T-helper 17 cell (primary cell): ENCODE measurements at regions not wholly inside any gene's neighbourhood (a gene's known extent, or its start where the extent isn't known, plus 50 kb on each side); places are given as distances from the start of the nearest gene placed in this dataset.
"Not testable (repeated sequence)": the region's sequence is repeated elsewhere in the genome, so short reads cannot be mapped to it uniquely, and the experiment has no call there.

Experiments
- ATAC-seq: fragments of 150-1000 bp; cut with Tn5 transposase; 2 replicates; pipeline ENCODE4 v1.10.0; 2021; ENCODE audit warnings: mild to moderate bottlenecking, moderate library complexity
- DNase-seq, 3 donors: peaks; one replicate each; pipeline versions ENCODE4 v3.0.0 to v3.0.0-alpha.2; 2020 to 2021
- H3K9me3 ChIP-seq: one replicate; pipeline ENCODE4 v1.7.0; 2013; ENCODE audit warnings: low read length, mild to moderate bottlenecking; ENCODE audit not compliant: control insufficient read depth, poor library complexity, severe bottlenecking
- H3K27ac Mint-ChIP-seq: one replicate; pipeline ENCODE4 v1.8.0; 2022; ENCODE audit warnings: mild to moderate bottlenecking, moderate library complexity, mixed read lengths
- H3K27me3 Mint-ChIP-seq: one replicate; pipeline ENCODE4 v1.8.0; 2022; ENCODE audit warnings: mixed read lengths
- H3K36me3 Mint-ChIP-seq: one replicate; pipeline ENCODE4 v1.8.0; 2022; ENCODE audit warnings: low read depth, mixed read lengths
- H3K4me1 Mint-ChIP-seq: one replicate; pipeline ENCODE4 v1.8.0; 2022; ENCODE audit warnings: mild to moderate bottlenecking, mixed read lengths
- H3K4me3 Mint-ChIP-seq: one replicate; pipeline ENCODE4 v1.8.0; 2022; ENCODE audit warnings: mild to moderate bottlenecking, moderate library complexity, mixed read lengths

DNA sequence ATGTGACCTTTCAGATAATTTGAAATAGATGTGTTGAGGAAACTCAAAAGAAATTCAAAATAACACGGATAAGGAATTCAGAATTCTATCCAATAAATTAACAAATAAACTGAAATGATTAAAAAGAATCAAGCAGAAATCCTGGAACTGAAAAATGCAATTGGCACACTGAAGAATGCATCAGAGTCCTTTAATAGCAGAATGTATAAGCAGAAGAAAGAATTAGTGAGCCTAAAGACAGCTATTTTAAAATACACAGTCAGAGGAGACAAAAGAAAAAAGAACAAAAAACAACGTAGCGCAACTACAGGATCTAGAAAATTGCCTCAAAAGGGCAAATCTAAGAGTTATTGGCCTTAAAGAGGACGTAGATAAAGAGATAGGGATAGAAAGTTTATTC lies 99.6 kb upstream of the SAMSN1 start:
- DNase-seq (no peak), ATAC-seq (no peak)
- Mint-ChIP-seq H3K27ac (no peak overlapping the region), H3K4me1 (peaks cover 2% of the 10 kb centered on the region), H3K36me3 (peaks cover 2% of the 10 kb centered on the region), H3K27me3 (no peaks in the 10 kb centered on the region), H3K4me3 (no peak overlapping the region)
- H3K9me3 ChIP-seq, result no peaks in the 10 kb centered on the region

DNA sequence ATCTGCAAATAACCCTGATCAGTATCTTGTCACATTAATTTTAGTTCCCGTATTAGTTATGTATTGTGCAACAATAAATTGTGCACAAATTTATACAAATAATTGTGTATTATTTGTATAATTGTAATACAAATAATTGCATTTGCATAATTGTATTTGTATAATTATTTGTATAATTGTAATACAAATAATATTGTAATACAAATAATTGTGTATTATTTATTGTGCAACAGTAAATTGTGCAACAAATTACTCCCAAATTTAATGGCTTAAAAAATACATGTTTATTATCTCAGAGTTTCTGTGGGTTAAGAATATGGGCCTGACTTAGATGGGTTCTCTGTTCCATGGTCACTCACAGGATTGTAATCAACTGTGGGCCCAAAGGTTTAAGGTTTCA lies 86.2 kb upstream of the SAMSN1 start:
- Mint-ChIP-seq H3K4me1 (peaks cover 9% of the 10 kb centered on the region), H3K4me3 (no peak overlapping the region), H3K27ac (no peak overlapping the region), H3K36me3 (no peaks in the 10 kb centered on the region), H3K27me3 (no peaks in the 10 kb centered on the region)
- DNase-seq (no peak), ATAC-seq (no peak)
- H3K9me3 ChIP-seq, result no peaks in the 10 kb centered on the region

DNA sequence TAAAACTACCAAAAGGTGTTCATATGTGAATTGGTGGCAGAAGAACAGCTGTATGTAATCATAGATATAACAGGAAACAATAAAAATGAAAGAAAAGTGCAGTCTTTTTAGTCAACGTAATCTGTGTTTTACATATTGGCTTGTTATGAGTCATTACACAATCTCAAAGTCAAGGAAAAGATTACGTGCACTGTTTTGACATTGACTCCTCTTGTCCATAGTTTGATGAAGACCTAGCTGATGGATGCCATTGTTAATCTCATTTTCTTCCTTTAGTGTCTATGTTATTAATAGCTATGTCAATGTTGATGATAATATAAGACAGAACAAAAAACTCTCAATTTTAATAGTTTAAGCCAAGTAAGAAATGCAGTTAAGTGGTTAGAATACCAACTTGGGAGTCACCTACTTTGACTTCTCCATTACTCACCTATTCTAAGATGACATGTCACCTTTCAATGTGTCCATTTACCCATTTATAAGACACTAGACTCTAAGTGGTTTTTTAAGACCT lies 84.5 kb upstream of the SAMSN1 start:
- peak; percentile 74 for ATAC-seq
- H3K9me3 ChIP-seq, result no peaks in the 10 kb centered on the region
- H3K4me1 Mint-ChIP-seq, result peaks cover 9% of the 10 kb centered on the region
- H3K36me3 Mint-ChIP-seq, result no peaks in the 10 kb centered on the region
- DNase-seq, result no peak
- peak overlapping the region; percentile 71 for H3K4me3 Mint-ChIP-seq
- no peaks in the 10 kb centered on the region for H3K27me3 Mint-ChIP-seq
- H3K27ac Mint-ChIP-seq, result peak overlapping the region; percentile 59

DNA sequence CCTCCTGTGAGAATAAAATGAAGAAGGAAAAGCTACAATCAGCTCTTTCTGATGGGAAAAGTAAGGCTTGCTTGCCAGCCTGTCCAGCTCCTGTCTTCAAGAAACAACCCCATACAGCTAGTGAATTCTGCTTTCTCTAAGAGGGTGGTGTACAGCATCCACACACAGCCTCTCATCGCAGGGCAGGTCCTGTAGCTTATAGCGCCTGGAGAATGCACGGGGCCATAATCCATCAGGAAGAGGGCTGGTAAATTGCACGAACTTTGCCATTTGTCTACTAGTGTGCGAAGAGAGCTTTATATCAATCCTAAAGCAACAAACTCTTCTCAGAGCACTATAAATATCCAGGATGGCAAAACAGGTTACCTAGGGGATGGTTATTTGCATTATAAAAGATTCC lies 83.3 kb upstream of the SAMSN1 start:
- H3K27me3 Mint-ChIP-seq, result no peaks in the 10 kb centered on the region
- H3K4me3 Mint-ChIP-seq, result no peak overlapping the region
- no peaks in the 10 kb centered on the region for H3K36me3 Mint-ChIP-seq
- no peak for ATAC-seq
- peaks cover 9% of the 10 kb centered on the region for H3K4me1 Mint-ChIP-seq
- no peaks in the 10 kb centered on the region for H3K9me3 ChIP-seq
- no peak for DNase-seq
- peak overlapping the region; percentile 59 for H3K27ac Mint-ChIP-seq

DNA sequence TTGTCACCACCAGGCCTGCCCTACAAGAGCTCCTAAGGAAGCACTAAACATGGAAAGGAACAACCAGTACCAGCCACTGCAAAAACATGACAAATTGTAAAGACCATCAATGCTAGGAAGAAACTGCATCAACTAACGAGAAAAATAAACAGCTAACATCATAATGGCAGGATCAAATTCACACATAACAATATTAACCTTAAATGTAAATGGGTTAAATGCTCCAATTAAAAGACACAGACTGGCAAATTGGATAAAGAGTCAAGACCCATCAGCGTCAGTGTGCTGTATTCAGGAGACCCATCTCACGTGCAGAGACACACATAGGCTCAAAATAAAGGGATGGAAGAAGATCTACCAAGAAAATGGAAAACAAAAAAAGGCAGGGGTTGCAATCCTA lies 77.0 kb upstream of the SAMSN1 start:
- H3K4me3 Mint-ChIP-seq, H3K27me3 Mint-ChIP-seq, H3K27ac Mint-ChIP-seq, DNase-seq, H3K4me1 Mint-ChIP-seq, H3K36me3 Mint-ChIP-seq, ATAC-seq, H3K9me3 ChIP-seq: not testable (repeated sequence)

DNA sequence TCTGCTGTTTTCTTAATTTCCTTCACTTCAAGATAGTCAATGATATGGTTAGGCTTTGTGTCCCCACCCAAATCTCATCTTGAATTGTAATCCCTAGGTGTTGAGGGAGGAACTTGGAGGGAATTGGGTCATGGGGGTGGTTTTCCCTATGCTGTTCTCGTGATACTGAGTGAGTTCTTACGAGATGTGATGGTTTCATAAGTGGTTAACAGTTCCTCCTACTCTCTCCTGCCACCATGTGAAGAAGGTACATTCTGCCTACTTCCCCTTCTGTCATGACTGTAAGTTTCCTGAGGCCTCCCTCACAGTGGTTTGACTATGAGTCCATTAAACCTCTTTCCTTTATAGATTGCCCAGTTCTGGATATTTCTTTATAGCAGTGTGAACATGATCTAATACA lies 74.0 kb upstream of the SAMSN1 start:
- H3K9me3 ChIP-seq, result no peaks in the 10 kb centered on the region
- Mint-ChIP-seq H3K27me3 (no peaks in the 10 kb centered on the region), H3K27ac (no peak overlapping the region), H3K36me3 (peaks cover 2% of the 10 kb centered on the region), H3K4me1 (no peaks in the 10 kb centered on the region), H3K4me3 (no peak overlapping the region)
- DNase-seq (no peak), ATAC-seq (no peak)

DNA sequence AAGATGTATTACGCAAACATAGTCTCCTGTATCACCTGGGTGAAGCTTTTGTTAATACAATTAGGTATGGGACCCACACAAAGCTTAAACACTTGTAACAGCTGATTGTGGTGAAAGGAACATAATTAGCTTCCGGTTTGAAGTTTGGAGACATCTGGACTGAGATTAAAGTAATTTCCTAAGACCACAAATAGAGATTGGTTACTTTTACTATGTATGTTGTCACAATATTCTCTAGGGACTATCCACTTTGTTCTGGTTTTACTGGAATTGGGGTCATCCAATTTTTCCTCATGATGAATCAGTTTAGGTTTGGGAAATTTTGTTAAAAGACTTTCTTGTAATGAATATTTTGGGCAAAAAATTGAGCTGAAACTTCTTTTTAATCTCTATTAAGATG lies 71.8 kb upstream of the SAMSN1 start:
- DNase-seq (no peak), ATAC-seq (no peak)
- H3K4me3 Mint-ChIP-seq, result no peak overlapping the region
- H3K36me3 Mint-ChIP-seq, result no peaks in the 10 kb centered on the region
- no peak overlapping the region for H3K27ac Mint-ChIP-seq
- H3K9me3 ChIP-seq, result no peaks in the 10 kb centered on the region
- H3K4me1 Mint-ChIP-seq, result no peaks in the 10 kb centered on the region
- H3K27me3 Mint-ChIP-seq, result no peaks in the 10 kb centered on the region

DNA sequence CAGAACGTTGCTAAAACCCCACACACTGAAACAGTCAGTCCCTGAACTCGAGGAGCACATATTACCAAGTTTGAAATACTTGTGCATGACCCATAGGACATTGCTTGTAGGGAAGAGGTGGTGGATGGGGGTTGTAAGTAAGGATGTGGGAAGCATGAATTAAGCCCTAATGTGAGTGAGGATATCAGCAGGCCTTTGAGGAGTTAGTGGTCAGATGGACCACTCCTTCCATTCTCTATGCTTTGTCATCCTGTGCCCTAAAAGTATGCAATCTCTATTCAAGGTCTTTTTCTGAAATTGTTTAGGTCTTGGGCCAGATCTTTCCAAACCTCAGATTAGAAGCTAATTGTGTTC lies 70.9 kb upstream of the SAMSN1 start:
- Mint-ChIP-seq H3K27me3 (no peaks in the 10 kb centered on the region), H3K36me3 (no peaks in the 10 kb centered on the region), H3K4me1 (peaks cover 2% of the 10 kb centered on the region), H3K4me3 (no peak overlapping the region), H3K27ac (no peak overlapping the region)
- no peak for ATAC-seq
- H3K9me3 ChIP-seq, result no peaks in the 10 kb centered on the region
- no peak for DNase-seq

DNA sequence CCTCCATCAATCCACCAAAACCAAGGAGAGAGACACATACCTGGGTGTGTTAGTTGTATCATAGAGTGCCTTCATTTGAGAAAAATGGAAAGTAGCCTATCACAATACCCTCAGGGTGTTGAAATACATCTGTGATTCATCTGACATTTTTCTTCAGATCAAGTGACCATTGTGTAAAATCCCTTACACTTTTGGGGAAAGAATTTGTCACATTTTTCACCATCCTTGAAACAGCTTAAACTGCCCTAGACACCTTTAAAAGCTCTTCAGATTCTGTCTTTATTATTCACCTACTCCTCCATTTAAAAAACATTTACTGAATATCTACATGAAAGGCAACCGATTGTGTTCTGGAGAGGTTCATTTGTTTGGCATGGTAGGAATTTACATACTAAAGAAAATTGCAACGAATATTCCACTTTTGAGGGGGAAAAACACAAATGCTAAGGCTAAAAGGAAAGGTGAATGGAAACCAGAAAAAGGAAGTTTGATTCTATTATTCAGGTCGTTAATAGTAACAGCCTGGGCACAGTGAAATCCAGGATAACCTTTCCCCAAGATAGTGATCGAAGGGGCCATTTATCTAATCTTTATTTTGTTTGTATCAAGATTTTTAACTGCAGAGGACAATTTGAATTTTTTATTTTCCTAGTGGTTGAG lies 70.4 kb upstream of the SAMSN1 start:
- Mint-ChIP-seq H3K4me1 (peaks cover 2% of the 10 kb centered on the region), H3K27me3 (no peaks in the 10 kb centered on the region), H3K27ac (no peak overlapping the region), H3K36me3 (no peaks in the 10 kb centered on the region), H3K4me3 (no peak overlapping the region)
- ATAC-seq (no peak), DNase-seq (no peak)
- no peaks in the 10 kb centered on the region for H3K9me3 ChIP-seq

DNA sequence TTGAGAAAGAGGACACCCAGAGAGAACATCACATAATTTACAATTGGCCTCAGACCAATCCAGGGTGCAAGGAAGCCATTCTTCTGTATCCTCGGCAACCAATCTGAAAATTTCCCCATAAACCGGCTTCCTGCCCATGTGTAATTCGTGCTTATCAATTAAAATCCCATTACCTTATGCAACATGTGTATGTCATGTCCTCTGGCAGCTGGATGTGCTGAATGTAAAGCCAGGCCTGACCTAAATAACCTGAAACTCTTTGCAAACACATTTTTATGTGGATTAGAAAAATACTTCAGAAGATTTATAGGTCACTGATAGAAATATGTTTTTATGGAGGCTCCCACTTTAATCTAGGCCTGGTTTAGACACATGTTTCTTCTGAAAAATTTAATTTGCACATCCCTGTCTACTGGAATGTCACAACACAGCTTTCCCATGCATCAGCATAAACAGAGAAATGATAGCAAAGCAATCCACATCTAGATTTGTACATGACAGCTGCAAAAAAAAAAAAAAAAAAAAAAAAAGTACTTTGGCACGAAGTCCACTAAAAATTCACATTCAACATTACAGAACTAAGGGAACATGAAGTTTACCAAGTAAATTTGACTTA lies 69.4 kb upstream of the SAMSN1 start:
- Mint-ChIP-seq H3K27ac (no peak overlapping the region), H3K27me3 (no peaks in the 10 kb centered on the region), H3K4me1 (peaks cover 2% of the 10 kb centered on the region), H3K36me3 (no peaks in the 10 kb centered on the region), H3K4me3 (no peak overlapping the region)
- ATAC-seq (no peak), DNase-seq (no peak)
- H3K9me3 ChIP-seq, result no peaks in the 10 kb centered on the region

DNA sequence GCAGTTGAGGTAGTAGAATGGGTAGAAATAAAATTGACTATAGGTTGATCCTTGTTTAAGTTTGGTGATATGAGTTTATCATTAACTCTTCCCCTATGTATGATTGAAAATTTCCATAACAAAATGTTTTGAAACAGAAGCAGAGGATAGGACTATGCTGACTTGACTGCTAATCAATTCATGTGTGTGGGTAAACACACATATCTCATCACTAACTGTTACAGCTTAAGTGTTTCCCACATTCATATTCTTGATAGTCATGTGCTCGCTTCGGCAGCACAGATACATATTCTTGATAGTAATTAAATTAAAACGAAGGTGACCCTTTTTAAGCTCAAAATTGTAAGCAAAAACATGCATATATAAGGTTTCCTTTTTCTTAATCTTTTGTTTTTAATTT lies 68.2 kb upstream of the SAMSN1 start:
- H3K36me3 Mint-ChIP-seq, result no peaks in the 10 kb centered on the region
- H3K27me3 Mint-ChIP-seq, result no peaks in the 10 kb centered on the region
- no peak for ATAC-seq
- H3K4me1 Mint-ChIP-seq, result peaks cover 7% of the 10 kb centered on the region
- no peak overlapping the region for H3K4me3 Mint-ChIP-seq
- H3K9me3 ChIP-seq, result no peaks in the 10 kb centered on the region
- DNase-seq, result no peak
- no peak overlapping the region for H3K27ac Mint-ChIP-seq

DNA sequence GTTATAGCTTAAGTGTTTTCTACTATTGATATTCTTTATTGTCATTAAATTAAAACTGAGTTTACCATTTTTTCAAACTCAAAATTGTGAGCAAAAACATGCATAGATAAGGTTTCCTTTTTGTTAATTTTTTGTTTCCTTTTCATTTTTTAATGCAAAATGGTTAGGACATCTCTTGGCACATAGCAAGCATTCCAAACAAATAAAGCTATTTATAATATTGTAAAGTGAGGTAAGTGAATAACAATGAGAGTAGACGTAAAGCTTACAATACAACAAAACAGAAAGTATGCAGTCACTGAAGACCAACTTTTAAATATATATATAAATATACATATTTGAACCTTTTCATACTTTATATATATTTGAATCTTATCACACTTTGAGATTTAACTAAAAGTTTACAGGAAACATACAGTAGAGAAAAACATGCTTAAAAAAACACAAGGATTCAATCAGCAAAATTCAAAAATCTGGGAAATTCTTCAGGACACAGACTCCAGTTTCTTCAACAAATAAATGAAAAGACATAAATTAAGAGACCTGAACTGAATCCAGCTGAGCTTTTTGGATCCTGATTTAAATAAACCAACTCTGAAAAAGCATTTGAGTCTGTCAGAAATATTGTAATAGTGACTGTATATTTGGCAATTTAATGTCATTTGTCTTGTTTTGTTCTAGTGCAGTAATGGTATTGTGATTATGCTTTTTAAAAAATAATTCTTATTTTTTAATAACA lies 67.5 kb upstream of the SAMSN1 start:
- Mint-ChIP-seq H3K27ac (no peak overlapping the region), H3K36me3 (no peaks in the 10 kb centered on the region), H3K4me1 (peaks cover 8% of the 10 kb centered on the region), H3K4me3 (no peak overlapping the region), H3K27me3 (no peaks in the 10 kb centered on the region)
- ATAC-seq (no peak), DNase-seq (no peak)
- H3K9me3 ChIP-seq, result no peaks in the 10 kb centered on the region

DNA sequence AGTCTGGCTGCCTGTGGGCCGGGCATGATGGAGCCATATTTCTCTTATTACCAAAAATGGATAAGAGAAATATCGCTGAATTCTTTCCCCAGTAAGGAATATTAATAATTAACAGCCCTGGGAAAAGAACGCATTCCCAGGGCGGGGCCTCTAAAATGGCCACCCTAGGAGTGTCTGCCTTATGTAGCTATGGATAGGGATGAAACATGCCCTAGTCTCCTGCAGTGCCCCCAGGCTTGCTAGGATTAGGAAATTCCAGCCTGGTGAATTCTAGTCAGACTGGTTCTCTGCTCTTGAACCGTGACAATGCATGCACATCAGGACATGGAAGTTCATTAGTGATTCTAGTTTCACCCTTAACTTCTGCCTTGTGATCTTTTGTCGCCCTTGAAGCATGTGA lies 64.0 kb upstream of the SAMSN1 start:
- H3K27ac Mint-ChIP-seq, DNase-seq, ATAC-seq, H3K9me3 ChIP-seq, H3K27me3 Mint-ChIP-seq, H3K4me1 Mint-ChIP-seq, H3K36me3 Mint-ChIP-seq, H3K4me3 Mint-ChIP-seq: not testable (repeated sequence)

DNA sequence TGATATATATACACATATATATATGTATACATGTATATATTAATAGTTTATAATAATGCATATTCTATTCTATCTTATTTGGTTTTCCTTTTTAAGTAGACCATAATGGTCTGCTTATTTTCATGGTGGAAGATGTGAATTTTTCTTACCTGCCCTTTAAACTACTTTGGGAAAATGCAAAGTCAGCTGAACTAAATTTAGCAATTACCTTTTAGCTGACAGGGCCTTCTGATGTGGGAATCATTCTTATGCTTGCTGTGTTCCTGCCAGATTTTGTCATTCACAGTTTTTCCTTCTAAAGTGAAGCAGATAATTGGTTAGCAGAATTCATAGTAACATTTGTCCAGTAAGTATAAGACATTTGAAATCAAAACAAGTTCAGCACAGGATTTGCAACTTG lies 63.2 kb upstream of the SAMSN1 start:
- no peak for ATAC-seq
- Mint-ChIP-seq H3K27me3 (no peaks in the 10 kb centered on the region), H3K27ac (no peak overlapping the region), H3K36me3 (no peaks in the 10 kb centered on the region), H3K4me1 (peaks cover 8% of the 10 kb centered on the region), H3K4me3 (no peak overlapping the region)
- no peaks in the 10 kb centered on the region for H3K9me3 ChIP-seq
- DNase-seq, result no peak
